ENCODE measurements at regions not wholly inside any gene's neighbourhood (a gene's known extent, or its start where the extent isn't known, plus 50 kb on each side); places are given as distances from the start of the nearest gene placed in this dataset.

DNA sequence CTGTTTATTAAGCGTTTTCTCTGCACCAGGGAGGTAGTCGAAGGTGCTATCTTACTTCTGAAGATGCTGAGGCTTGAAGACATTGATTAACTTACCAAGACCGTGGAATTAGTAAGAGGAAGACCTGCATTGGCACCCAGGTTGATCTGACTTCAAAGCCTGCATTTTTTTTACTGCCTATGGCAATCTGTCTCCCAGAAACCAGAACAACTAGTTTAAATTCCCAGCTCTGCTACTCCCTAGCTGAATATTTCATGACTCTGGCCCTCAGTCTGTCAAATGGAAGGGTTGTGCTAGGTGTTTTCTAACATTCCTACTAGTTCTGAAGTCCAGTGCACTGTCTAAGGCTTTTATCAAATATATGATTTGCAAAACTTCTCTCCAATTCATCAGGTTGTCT is 52.0 kb upstream of the GRAMD1B start:
- Histone ChIP-seq H4K20me1 (replicated peaks; ENCODE audit: insufficient read depth) (no peaks in the 10 kb centered on the region), H3F3A (replicated peaks; ENCODE audit: low read depth) (no peaks in the 10 kb centered on the region), H3K27me3 (ENCODE audit: insufficient read depth) (no peaks in the 10 kb centered on the region), H3K4me1 (ENCODE audit: insufficient read depth) (peaks cover 21% of the 10 kb centered on the region), H3K79me2 (replicated peaks; ENCODE audit: insufficient read depth) (no peaks in the 10 kb centered on the region), H3K27ac (ENCODE audit: low read depth) (no peak overlapping the region), H3K4me2 (no peak overlapping the region), H3K36me3 (ENCODE audit: insufficient read depth) (no peaks in the 10 kb centered on the region), H2AFZ (no peak overlapping the region), H3K4me3 (no peak overlapping the region), H3K9me2 (ENCODE audit: insufficient read depth) (no peaks in the 10 kb centered on the region)
- no peaks in the 10 kb centered on the region for H3K36me3 Mint-ChIP-seq (ENCODE audit: low read depth)
- no peak overlapping the region for H3K27ac Mint-ChIP-seq
- H3K4me1 Mint-ChIP-seq = peaks cover 31% of the 10 kb centered on the region
- no peaks in the 10 kb centered on the region for H3K9me3 Mint-ChIP-seq
- no peak overlapping the region for H3K4me3 Mint-ChIP-seq
- ATAC-seq (no peak), DNase-seq (ENCODE audit: low spot score) (no peak)
- TF ChIP-seq JUNB (IDR thresholded peaks at IDR 0.05; ENCODE audit: unreplicated experiment) = no peak
- TF ChIP-seq NANOG (IDR thresholded peaks at IDR 0.05; ENCODE audit: borderline replicate concordance) = no peak
- TF ChIP-seq ZNF114 (CRISPR knock-in tag; IDR thresholded peaks at IDR 0.05) = no peak
- no peak for TF ChIP-seq STAT1 (IDR thresholded peaks at IDR 0.05; ENCODE audit: unreplicated experiment)
- no peak for TF ChIP-seq EZH2phosphoT487 (IDR thresholded peaks at IDR 0.05; ENCODE audit: unreplicated experiment)
- TF ChIP-seq POLR2AphosphoS5 (IDR thresholded peaks at IDR 0.05; ENCODE audit: low read depth) = no peak
- TF ChIP-seq, protein P1, sequence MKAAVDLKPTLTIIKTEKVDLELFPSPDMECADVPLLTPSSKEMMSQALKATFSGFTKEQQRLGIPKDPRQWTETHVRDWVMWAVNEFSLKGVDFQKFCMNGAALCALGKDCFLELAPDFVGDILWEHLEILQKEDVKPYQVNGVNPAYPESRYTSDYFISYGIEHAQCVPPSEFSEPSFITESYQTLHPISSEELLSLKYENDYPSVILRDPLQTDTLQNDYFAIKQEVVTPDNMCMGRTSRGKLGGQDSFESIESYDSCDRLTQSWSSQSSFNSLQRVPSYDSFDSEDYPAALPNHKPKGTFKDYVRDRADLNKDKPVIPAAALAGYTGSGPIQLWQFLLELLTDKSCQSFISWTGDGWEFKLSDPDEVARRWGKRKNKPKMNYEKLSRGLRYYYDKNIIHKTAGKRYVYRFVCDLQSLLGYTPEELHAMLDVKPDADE (IDR thresholded peaks at IDR 0.05) = no peak
- TF ChIP-seq, protein P2, sequence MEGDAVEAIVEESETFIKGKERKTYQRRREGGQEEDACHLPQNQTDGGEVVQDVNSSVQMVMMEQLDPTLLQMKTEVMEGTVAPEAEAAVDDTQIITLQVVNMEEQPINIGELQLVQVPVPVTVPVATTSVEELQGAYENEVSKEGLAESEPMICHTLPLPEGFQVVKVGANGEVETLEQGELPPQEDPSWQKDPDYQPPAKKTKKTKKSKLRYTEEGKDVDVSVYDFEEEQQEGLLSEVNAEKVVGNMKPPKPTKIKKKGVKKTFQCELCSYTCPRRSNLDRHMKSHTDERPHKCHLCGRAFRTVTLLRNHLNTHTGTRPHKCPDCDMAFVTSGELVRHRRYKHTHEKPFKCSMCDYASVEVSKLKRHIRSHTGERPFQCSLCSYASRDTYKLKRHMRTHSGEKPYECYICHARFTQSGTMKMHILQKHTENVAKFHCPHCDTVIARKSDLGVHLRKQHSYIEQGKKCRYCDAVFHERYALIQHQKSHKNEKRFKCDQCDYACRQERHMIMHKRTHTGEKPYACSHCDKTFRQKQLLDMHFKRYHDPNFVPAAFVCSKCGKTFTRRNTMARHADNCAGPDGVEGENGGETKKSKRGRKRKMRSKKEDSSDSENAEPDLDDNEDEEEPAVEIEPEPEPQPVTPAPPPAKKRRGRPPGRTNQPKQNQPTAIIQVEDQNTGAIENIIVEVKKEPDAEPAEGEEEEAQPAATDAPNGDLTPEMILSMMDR (conservative IDR thresholded peaks at IDR 0.05; ENCODE audit: low read depth in 2 of 2) = no peak
- TF ChIP-seq, protein P3, sequence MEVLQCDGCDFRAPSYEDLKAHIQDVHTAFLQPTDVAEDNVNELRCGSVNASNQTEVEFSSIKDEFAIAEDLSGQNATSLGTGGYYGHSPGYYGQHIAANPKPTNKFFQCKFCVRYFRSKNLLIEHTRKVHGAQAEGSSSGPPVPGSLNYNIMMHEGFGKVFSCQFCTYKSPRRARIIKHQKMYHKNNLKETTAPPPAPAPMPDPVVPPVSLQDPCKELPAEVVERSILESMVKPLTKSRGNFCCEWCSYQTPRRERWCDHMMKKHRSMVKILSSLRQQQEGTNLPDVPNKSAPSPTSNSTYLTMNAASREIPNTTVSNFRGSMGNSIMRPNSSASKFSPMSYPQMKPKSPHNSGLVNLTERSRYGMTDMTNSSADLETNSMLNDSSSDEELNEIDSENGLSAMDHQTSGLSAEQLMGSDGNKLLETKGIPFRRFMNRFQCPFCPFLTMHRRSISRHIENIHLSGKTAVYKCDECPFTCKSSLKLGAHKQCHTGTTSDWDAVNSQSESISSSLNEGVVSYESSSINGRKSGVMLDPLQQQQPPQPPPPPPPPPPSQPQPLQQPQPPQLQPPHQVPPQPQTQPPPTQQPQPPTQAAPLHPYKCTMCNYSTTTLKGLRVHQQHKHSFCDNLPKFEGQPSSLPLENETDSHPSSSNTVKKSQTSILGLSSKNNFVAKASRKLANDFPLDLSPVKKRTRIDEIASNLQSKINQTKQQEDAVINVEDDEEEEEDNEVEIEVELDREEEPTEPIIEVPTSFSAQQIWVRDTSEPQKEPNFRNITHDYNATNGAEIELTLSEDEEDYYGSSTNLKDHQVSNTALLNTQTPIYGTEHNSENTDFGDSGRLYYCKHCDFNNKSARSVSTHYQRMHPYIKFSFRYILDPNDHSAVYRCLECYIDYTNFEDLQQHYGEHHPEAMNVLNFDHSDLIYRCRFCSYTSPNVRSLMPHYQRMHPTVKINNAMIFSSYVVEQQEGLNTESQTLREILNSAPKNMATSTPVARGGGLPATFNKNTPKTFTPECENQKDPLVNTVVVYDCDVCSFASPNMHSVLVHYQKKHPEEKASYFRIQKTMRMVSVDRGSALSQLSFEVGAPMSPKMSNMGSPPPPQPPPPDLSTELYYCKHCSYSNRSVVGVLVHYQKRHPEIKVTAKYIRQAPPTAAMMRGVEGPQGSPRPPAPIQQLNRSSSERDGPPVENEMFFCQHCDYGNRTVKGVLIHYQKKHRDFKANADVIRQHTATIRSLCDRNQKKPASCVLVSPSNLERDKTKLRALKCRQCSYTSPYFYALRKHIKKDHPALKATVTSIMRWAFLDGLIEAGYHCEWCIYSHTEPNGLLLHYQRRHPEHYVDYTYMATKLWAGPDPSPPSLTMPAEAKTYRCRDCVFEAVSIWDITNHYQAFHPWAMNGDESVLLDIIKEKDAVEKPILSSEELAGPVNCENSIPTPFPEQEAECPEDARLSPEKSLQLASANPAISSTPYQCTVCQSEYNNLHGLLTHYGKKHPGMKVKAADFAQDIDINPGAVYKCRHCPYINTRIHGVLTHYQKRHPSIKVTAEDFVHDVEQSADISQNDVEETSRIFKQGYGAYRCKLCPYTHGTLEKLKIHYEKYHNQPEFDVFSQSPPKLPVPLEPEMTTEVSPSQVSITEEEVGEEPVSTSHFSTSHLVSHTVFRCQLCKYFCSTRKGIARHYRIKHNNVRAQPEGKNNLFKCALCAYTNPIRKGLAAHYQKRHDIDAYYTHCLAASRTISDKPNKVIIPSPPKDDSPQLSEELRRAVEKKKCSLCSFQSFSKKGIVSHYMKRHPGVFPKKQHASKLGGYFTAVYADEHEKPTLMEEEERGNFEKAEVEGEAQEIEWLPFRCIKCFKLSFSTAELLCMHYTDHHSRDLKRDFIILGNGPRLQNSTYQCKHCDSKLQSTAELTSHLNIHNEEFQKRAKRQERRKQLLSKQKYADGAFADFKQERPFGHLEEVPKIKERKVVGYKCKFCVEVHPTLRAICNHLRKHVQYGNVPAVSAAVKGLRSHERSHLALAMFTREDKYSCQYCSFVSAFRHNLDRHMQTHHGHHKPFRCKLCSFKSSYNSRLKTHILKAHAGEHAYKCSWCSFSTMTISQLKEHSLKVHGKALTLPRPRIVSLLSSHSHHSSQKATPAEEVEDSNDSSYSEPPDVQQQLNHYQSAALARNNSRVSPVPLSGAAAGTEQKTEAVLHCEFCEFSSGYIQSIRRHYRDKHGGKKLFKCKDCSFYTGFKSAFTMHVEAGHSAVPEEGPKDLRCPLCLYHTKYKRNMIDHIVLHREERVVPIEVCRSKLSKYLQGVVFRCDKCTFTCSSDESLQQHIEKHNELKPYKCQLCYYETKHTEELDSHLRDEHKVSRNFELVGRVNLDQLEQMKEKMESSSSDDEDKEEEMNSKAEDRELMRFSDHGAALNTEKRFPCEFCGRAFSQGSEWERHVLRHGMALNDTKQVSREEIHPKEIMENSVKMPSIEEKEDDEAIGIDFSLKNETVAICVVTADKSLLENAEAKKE (CRISPR knock-in tag; IDR thresholded peaks at IDR 0.05) = no peak
- TF ChIP-seq, protein P4, sequence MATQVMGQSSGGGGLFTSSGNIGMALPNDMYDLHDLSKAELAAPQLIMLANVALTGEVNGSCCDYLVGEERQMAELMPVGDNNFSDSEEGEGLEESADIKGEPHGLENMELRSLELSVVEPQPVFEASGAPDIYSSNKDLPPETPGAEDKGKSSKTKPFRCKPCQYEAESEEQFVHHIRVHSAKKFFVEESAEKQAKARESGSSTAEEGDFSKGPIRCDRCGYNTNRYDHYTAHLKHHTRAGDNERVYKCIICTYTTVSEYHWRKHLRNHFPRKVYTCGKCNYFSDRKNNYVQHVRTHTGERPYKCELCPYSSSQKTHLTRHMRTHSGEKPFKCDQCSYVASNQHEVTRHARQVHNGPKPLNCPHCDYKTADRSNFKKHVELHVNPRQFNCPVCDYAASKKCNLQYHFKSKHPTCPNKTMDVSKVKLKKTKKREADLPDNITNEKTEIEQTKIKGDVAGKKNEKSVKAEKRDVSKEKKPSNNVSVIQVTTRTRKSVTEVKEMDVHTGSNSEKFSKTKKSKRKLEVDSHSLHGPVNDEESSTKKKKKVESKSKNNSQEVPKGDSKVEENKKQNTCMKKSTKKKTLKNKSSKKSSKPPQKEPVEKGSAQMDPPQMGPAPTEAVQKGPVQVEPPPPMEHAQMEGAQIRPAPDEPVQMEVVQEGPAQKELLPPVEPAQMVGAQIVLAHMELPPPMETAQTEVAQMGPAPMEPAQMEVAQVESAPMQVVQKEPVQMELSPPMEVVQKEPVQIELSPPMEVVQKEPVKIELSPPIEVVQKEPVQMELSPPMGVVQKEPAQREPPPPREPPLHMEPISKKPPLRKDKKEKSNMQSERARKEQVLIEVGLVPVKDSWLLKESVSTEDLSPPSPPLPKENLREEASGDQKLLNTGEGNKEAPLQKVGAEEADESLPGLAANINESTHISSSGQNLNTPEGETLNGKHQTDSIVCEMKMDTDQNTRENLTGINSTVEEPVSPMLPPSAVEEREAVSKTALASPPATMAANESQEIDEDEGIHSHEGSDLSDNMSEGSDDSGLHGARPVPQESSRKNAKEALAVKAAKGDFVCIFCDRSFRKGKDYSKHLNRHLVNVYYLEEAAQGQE (IDR thresholded peaks at IDR 0.05; ENCODE audit: unreplicated experiment) = no peak
- no peak for TF ChIP-seq ZNF331 (CRISPR knock-in tag; IDR thresholded peaks at IDR 0.05; ENCODE audit: low read depth)
- H3K27me3 Mint-ChIP-seq (ENCODE audit: insufficient read depth, low read depth, poor library complexity) = peaks cover 3% of the 10 kb centered on the region
